ENCODE measurements at regions not wholly inside any gene's neighbourhood (a gene's known extent, or its start where the extent isn't known, plus 50 kb on each side); places are given as distances from the start of the nearest gene placed in this dataset.
"Not testable (repeated sequence)": the region's sequence is repeated elsewhere in the genome, so short reads cannot be mapped to it uniquely, and the experiment has no call there.

DNA sequence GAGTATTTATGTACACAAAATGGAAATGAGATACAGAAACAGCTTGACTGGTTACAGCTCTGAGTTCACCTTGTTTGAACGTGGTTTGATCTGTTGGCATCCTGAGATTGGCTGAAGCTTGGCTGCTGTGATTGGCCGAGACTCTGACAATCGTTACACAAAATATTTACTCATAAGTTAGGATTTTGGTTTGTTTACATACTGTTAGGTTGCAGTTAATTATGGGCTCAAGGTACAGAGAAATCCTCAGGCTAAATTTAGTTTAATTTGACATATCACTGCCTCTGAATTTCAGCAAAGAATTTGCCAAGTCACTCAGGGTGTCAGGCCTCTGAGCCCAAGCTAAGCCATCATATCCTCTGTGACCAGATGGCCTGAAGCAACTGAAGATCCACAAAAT, 227.3 kb downstream of the COPRS start:
- DNase-seq (ENCODE audit: low read depth in 4 of 4, low spot score in 2 of 4), result no peak

DNA sequence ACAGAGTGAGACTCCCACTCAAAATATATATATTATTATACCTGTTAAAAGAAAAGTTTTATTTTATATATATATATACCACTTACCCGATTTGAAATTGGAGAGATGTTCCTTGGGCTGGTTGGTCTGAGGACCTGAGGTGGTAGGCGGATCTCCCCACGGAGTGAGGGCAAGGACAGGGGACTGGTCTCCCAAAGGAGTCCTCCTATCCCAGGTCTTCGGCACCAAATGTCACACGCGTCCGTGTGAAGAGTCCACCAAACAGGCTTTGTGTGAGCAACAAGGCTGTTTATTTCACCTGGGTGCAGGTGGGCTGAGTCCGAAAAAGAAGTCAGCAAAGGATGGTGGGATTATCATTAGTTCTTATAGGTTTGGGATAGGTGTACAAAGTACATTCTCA, 228.2 kb downstream of the COPRS start:
- DNase-seq (ENCODE audit: low read depth in 4 of 4, low spot score in 2 of 4), result not testable (repeated sequence)

DNA sequence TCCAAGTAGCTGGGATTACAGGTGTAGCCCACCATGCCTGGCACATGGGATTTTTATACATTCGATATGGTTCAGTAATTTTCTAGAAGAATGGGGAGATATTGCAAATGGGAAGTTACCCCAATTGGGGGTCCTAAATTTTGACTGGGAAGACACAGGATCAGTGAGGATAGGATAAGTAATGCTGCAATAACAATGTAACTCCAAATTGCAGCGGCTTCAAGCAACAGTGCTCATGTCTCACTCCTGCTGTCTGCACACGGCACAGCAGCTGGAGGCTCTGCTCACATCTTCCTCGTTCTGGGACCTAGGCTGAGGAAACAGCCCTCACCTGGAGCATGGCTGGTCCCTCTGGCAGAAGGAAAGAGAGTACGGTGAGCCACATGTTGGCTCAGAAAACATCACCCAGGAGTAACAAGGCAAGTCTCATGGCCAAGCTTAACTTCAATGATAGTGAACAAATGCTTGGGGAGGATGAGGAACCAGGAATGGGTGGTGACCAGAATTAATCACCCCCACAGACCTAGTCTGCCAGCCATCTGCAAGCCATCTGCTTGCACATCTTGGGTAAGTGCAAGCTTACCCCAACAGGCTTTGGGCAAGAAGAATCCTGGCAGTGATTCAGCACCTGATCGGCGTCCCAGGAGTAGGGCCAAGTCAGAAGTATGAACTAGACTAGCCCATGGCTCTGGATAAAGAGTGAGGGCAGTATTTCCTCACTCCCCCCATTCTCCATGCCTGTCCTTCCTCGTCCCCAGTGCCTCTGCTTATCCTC, 229.2 kb downstream of the COPRS start:
- DNase-seq (ENCODE audit: low read depth in 4 of 4, low spot score in 2 of 4), result no peak

DNA sequence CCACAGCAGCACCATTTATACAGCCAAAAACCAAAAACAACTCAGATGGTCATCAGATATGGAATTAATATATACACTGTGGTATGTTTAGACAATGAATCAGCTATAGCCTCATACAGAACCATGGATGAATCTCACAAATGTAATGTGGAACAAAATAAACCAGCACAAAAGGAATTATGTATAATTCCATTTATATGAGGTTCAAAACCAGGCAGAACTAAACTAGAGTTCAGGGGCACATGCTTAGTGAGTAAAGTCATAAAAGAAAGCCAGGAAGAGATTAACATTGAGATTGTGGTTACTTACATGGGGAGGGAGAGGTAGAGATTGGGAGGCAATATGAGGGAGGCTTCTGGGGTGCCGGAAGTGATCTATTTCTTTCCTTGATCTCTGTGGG, 231.1 kb downstream of the COPRS start:
- no peak for DNase-seq (ENCODE audit: low read depth in 4 of 4, low spot score in 2 of 4)

DNA sequence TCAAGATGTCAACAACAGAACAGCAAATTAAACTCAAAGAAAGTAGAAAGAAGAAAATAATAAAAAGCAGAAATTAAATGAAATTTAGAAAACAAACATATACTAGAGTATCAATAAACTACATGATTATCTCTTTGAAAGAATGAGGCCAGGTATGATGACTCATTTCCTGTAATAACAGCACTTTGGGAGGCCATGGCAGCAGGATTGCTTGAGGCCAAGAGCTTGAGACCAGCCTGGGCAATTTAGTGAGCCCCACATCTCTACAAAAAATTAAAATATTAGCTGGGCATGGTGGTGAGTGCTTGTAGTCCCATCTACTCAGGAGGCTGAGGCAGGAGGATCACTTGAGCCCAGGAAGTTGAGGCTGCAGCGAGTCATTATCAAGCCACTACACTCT, 232.5 kb downstream of the RAB11FIP4 start:
- no peak for DNase-seq (ENCODE audit: low read depth in 4 of 4, low spot score in 2 of 4)

DNA sequence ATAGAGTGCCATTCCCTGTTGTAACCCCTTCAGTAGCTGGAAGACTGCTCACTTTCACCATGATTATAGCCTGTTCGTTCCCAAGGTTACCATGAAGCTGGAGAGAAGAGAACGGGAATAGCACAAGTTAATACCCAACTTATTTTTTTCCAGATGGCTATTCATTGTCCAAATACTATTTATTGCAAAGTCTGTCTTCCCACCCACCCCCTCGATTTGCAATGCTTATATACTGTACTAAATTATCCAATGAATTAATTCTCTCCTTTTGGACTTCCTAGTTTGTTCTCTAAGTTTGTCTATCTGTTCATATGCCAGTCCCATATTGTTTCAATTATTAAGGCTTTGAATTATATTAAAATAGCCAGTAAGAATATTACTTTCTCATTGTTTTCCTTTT, 231.0 kb downstream of the RAB11FIP4 start:
- no peak for DNase-seq (ENCODE audit: low read depth in 4 of 4, low spot score in 2 of 4)

DNA sequence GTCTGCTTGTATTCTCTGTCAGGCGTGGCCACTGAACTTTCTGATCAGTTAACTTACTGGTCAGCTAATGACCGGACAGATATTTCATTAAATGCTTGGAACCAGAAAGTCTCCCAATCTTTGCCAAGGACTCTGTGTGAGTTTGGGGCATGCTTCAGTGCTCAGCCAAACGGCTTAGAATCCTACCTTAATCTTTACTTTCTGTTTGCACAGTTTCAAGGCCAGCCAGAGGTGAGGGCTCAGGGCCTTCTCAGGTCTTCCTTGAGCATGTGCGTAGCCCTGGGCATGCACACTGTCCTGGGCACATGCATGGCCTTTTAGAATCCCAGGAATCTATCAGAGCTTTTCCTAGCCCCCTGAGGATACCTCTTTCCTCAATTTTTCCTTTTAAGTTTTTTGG, 230.1 kb downstream of the RAB11FIP4 start:
- no peak for DNase-seq (ENCODE audit: low read depth in 4 of 4, low spot score in 2 of 4)

DNA sequence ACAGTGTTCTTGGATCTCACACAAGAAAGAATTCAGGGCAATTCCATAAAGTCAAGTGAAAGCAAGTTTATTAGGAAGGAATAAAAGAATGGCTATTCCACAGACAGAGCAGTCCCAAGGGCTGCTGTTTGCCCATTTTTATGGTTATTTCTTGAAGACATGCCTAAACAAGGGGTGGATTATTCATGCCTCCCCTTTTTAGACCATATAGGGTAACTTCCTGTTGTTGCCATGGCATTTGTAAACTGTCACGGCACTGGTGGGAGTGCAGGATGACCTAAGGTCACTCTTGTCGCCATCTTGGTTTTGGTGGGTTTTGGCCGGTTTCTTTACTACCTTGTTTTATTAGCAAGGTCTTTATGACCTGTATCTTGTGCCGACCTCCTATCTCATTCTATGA, 219.6 kb downstream of the RAB11FIP4 start:
- DNase-seq (ENCODE audit: low read depth in 4 of 4, low spot score in 2 of 4), result not testable (repeated sequence)

DNA sequence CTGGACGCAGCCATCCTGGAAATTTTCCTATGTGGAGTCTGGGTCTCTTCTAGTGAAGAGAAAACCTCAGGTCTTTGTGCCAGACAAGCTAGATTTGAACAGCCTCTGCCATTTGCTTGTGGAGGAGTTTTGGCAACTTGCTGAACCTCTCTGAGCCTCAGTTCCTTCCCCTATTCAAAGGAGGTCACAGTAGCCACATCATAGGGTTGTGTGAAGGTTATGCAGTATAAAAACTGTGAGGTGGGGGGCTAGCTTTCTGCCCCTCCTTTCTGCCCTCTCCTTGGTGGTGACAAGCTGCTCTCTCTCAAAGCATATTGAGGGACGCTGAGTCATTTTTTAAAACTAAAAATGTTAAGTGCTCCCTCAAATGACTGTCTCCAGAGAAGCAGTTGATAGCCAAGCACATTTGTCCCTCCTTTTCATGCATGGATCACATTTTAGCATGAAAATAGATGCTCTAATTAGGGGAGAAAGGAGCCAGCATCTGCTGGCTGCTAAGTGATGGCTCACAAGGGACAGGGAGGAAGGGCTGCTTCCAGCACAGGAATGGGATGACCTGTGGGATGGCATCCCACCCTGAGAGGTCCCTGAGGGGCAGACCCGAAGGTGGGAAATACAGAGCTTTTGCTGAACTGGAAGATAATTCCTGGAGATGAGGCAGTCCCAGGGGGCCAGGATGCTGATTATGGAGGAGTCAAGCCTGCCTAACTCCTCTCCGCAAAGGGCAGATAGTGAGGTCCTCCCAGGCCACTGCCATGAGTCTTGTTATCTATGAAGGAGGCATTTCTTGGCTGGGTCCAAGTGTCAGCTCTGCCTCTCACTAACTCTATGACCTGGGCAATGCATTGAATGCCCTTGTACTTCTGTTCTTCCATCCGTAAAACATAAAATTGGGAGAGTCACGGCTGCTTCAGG, 218.8 kb downstream of the RAB11FIP4 start:
- no peak for DNase-seq (ENCODE audit: low read depth in 4 of 4, low spot score in 2 of 4)

DNA sequence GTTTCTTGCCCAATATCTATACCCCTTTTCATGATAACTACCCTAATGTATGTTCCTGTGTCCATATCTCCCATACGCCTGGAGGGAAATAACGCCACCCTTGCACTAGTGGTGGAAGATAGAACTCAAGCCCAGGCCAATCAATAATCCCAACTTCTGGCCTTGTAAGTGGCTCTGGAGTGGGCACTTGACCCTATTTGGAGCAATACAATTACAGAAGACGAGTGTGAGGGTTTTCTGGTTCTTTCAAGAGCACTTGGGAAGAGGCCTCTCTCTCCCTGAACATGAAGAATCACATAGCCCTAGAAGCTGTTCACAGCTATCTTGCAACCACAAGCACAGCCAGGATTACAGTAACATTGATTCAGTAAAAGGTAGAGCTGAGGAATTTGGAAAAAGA, 217.9 kb downstream of the RAB11FIP4 start:
- DNase-seq (ENCODE audit: low read depth in 4 of 4, low spot score in 2 of 4), result no peak

DNA sequence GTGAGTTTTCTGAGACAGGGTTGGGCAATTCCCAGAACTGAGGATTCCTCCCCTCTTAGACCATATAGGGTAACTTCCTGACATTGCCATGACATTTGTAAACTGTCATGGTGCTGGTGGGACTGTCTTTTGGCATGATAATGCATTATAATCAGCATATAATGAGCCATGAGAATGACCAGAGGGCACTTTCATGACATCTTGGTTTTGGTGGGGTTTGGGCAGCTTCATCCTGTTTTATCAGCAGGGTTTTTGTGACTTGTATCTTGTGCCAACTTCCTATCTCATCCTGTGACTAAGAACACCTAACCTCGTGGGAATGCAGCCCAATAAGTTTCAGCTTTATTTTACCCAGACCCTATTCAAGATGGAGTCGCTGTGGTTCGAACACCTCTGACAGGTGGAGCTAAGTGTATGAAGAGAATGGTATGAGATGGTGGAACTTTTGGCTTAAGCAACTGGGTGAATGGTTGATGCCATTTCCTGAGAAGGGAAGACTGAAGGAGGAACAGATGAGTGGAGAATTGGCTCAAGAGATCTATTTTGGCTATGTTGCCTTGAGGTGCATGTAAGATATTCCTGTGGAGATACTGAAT, 217.3 kb downstream of the RAB11FIP4 start:
- no peak for DNase-seq (ENCODE audit: low read depth in 4 of 4, low spot score in 2 of 4)

DNA sequence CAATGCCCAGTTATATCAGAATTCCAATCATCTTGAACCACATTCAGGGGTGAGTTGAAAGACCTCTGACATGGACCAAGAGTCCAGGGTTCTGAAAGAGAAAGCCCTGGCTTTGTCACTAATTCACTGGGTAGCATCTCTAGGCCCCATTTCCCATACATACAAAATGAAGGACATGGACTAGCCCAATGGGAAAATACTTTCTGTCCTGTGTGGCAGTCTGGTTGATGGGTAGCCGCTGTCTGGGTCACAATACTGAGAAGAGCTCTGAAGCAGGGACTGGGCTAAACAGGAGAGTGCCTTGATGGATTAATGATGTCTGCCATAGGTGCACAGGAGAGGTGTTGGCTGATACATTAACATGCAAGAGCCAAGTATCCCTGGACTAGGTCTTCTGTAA, 214.3 kb downstream of the RAB11FIP4 start:
- DNase-seq (ENCODE audit: low read depth in 4 of 4, low spot score in 2 of 4), result no peak

DNA sequence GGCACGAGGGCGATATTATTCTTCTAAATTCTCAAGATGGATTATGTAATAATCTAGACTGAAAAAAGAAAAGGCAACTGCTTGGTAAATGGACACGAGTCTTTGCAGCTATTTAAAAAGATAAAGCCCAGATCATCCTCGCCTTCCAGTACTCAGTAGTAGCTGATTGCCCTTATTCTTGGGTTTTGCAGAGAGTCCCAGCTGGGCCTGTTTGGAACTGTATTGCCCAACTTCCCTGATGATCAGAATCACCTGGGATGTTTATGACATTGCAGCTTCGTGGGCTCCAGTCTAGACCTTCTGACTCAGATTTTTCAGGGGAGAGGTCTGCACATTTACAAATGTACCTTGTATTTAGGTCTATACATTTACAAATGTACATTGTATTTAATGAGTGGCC, 213.5 kb downstream of the RAB11FIP4 start:
- DNase-seq (ENCODE audit: low read depth in 4 of 4, low spot score in 2 of 4), result no peak

DNA sequence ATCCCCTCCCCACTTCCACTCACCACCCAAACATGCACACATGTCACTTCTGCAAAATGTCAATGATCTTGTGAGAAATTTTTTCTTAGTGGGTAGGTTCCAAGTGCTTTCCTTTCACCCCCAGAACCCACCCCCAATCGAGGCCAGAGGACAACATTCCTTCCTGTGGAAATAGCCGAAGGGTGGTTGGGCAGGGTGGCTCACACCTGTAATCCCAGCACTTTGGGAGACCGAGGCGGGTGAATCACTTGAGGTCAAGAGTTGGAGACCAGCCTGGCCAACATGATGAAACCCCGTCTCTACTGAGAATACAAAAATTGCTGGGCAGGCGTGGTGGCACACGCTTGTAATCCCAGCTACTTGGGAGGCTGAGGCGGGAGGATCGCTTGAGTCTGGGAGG, 208.7 kb downstream of the RAB11FIP4 start:
- DNase-seq (ENCODE audit: low read depth in 4 of 4, low spot score in 2 of 4), result not testable (repeated sequence)

DNA sequence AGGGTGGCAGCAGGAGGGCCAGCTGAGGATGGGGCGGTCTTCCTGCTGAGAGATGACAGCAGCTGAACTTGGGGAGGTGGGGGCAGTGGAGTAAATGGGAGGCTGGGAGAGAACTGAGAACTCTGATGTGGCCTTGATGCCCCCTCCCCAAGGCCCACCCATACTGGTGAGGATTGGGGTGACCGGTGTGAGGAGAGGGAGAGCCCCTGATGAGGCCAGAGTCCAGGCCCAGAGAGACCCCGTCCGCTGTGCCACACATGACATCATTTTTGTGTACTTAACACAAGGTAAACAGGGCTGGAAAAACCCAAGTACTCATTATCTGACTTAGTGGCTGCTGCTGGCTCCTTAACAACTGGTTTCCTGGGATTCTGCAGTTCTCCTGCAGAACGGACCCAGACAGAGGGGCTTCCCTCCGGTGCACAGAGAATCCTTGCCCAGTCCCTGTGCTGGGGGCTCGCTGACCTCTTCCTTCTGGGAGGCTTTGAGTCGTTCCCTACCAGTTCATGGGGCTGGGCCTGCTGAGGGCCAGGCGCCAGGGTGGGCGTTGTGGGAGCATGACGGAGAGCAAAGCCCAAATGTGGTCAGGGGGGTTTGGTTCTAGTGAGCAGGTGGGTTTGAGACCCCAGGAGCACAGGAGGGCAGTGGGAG, 207.6 kb downstream of the RAB11FIP4 start:
- DNase-seq (ENCODE audit: low read depth in 4 of 4, low spot score in 2 of 4), result no peak

DNA sequence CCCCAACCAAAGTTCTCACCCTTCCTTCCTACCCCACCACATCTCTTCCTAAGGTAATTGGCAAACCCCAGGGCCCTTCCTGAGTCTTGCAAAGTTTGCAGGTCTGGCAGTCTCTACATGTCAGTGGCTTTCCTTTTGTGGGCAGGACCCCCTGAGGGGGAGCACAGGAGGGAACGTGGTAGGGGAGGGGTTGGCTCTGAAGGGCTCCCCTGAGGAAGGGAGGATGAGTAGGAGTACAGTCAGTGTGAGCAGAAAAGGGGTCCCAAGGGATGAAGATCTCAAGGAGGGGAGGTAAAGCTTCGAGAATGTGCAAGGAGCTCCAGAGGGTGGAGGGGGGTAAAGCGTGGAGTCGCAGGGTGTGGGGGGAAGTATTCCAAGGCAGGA, 206.9 kb downstream of the RAB11FIP4 start:
- DNase-seq (ENCODE audit: low read depth in 4 of 4, low spot score in 2 of 4), result no peak

DNA sequence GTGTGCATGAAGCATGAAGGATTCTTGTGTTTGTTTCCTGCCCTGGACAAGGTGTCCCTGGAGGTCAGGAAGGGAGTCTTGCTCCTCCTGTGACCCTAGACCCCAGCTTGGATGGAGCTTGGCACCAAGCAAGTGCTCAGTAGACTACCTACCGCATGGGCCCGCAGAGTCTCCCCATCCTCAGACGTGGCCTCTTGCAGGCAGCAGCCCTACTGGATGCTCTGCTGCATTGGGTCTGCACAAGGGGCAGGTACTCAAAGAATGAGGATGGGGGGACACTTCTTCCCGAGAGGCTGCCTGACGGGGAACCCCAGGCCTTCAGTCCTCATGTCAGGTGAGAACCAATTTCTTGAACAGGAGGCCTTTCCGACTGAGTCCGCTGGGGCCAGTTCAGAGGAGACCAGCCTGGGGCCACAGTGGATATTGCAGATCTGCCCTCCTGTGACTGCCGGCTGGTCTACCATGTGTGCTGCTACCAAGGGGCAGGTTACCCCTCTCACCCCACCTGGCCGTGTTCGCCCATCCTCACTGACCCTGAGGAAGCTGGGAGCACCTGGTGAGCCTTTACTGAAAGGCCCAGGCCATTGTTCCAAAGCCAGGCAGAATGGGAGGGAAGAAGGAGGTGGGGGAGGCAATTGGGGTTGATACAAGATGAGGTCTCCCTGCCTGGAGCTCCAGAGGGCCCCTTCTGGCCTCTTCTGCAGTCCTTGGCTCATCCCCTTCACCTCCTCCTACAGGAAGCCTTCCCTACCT, 206.3 kb downstream of the RAB11FIP4 start:
- DNase-seq (ENCODE audit: low read depth in 4 of 4, low spot score in 2 of 4), result no peak

DNA sequence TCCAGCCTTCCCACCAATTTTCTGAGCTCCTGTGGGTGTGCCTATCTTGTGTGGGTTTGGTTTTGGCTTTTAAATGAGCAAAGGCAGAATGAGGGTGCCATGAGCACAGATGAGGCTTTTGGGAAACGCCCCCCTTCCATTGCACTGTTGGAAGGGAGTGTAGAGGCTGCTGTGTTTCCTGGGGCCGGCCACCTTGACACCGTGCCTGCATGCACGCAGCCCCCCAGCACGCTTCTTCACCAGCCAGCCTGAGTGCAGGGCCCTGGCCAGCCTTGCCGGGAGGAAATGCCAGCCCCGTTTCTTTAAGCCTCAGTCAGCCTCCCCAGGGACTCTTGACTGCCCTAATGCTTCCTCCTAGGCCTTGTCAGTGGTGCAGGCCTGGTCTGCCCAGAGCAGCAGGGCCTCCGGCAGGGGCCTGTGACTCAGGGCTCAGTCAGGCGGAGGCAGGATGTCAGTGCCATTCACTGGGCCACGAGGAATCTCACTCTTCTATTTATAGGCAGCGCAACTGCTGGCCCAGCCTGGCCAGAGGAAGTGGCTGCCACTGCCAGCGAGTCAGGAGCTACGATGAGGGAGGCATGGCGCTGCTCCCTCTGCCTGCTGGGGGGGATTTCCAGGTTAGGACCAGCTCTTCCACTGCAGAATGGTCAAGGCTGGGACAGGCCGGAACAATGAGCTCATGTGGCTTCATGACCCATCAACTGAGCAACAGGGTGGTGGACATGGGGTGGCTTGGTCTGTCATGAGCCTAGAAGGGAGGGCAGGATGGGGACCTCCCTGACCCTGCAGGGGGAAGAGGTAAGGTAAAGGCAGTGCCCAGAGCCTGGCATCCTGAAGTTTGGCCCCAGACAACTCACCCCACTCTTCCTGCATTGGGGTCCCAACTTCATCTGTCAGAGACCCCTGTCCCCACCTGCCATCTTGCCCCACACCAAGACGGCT, 205.2 kb downstream of the RAB11FIP4 start:
- no peak for DNase-seq (ENCODE audit: low read depth in 4 of 4, low spot score in 2 of 4)

DNA sequence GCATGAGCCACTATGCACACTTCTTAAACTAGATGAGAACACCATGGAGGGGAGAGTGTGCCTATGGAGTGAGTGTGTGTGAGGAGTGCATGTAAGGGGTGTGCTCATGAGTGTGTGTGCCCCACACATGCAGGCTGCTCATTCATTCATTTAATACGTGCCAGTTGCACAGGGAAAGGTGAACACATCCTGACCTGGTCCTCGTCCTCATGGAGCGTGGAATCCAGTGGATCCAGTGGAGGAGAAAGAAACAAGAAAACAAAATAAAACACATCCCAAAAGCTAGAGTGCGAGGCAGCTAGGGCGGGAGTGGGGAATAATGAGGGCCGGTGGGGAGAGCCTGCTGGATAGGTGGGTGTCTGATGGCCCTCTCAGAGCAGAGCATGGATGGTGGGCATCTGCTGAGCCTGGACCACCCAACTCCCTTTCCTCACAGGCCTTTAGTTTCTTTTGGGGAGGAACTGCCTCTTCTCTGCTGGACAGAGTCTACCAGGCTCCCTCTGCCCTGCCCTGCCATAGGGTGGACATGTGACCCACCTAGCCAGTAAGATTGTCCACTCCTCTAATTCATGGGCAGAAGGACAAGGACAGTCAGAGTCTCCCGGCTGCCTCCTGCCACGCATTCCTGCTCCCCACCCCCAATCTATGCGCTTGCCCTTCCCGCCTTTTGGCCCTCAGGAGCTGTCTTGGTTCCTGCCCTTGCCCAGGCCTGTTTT, 204.3 kb downstream of the RAB11FIP4 start:
- no peak for DNase-seq (ENCODE audit: low read depth in 4 of 4, low spot score in 2 of 4)

Measured in left renal cortex interstitium (tissue), 4 donors.